ENCODE measurements at regions not wholly inside any gene's neighbourhood (a gene's known extent, or its start where the extent isn't known, plus 50 kb on each side); places are given as distances from the start of the nearest gene placed in this dataset.
"Not testable (repeated sequence)": the region's sequence is repeated elsewhere in the genome, so short reads cannot be mapped to it uniquely, and the experiment has no call there.

GRCh38 chr7:125299003-125299765 lies 369.6 kb upstream of the POT1 start:
- TF ChIP-seq CTCF (IDR thresholded peaks at IDR 0.05) (no peak), POLR2A (IDR thresholded peaks at IDR 0.05) (no peak)
- no peak for DNase-seq (ENCODE audit: low spot score in 2 of 2)
- H3K4me3 ChIP-seq (ENCODE audit: low read depth, poor library complexity, severe bottlenecking): no peak overlapping the region
- intact Hi-C loops (cut with DNase I; ENCODE audit: low total_unique reads): no loop called here
- 92% methylated on average over 17 of the region's 18 CpGs for WGBS, 2 donors

- 44 to 59% methylated on average over 2 of the region's 2 CpGs for WGBS, 2 donors
- TF ChIP-seq POLR2A (IDR thresholded peaks at IDR 0.05) (no peak), CTCF (IDR thresholded peaks at IDR 0.05) (no peak)
- no peak overlapping the region for H3K4me3 ChIP-seq (ENCODE audit: low read depth, poor library complexity, severe bottlenecking)
- intact Hi-C loops (cut with DNase I; ENCODE audit: low total_unique reads): no loop called here
- DNase-seq (ENCODE audit: low spot score in 2 of 2): no peak
Observed at GRCh38 chr7:125279961-125280360, 350.3 kb upstream of the POT1 start.

- TF ChIP-seq POLR2A (IDR thresholded peaks at IDR 0.05) (no peak), CTCF (IDR thresholded peaks at IDR 0.05) (no peak)
- WGBS, 2 donors: 62 to 67% methylated on average over 1 of the region's 1 CpG
- H3K4me3 ChIP-seq (ENCODE audit: low read depth, poor library complexity, severe bottlenecking): no peak overlapping the region
- DNase-seq (ENCODE audit: low spot score in 2 of 2): no peak
- intact Hi-C loops (cut with DNase I; ENCODE audit: low total_unique reads): no loop called here
Observed at GRCh38 chr7:125278318-125278717, 348.7 kb upstream of the POT1 start.

- 86 to 89% methylated on average over 6 of the region's 6 CpGs for WGBS, 2 donors
Observed at GRCh38 chr7:125274742-125275141, 345.1 kb upstream of the POT1 start.

DNA sequence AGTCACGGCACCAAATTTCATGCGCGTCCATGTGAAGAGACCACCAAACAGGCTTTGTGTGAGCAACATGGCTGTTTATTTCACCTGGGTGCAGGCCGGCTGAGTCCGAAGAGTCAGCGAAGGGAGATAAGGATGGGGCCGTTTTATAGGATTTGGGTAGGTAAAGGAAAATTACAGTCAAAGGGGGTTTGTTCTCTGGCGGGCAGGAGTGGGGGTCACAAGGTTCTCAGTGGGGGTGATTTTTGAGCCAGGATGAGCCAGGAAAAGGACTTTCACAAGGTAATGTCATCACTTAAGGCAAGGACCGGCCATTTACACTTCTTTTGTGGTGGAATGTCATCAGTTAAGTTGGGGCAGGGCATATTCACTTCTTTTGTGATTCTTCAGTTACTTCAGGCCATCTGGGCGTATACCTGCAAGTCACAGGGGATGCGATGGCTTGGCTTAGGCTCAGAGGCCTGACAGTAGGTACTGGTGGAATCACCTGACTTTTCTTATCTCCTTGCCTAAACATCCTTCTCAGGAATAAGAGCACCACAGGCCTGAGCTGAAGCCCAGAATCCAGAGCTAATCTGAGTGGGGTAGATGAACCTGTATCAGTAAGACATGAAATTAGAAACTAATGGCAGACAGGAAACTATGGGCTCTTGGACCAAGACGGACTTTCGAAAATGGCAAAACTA lies 334.7 kb upstream of the POT1 start:
- DNase-seq (ENCODE audit: low spot score in 2 of 2); intact Hi-C loops (cut with DNase I; ENCODE audit: low total_unique reads); H3K4me3 ChIP-seq (ENCODE audit: low read depth, poor library complexity, severe bottlenecking): not testable (repeated sequence)
- WGBS, 2 donors: 94 to 95% methylated on average over 13 of the region's 13 CpGs

More at GRCh38 chr7:125274742-125275141, 345.1 kb upstream of the POT1 start:
- H3K4me3 ChIP-seq (ENCODE audit: low read depth, poor library complexity, severe bottlenecking); DNase-seq (ENCODE audit: low spot score in 2 of 2); intact Hi-C loops (cut with DNase I; ENCODE audit: low total_unique reads): not testable (repeated sequence)

- WGBS, 2 donors: 82 to 86% methylated on average over 10 of the region's 10 CpGs
- intact Hi-C loops (cut with DNase I; ENCODE audit: low total_unique reads): not testable (repeated sequence)
Observed at GRCh38 chr7:125258876-125259417, 329.3 kb upstream of the POT1 start.

DNA sequence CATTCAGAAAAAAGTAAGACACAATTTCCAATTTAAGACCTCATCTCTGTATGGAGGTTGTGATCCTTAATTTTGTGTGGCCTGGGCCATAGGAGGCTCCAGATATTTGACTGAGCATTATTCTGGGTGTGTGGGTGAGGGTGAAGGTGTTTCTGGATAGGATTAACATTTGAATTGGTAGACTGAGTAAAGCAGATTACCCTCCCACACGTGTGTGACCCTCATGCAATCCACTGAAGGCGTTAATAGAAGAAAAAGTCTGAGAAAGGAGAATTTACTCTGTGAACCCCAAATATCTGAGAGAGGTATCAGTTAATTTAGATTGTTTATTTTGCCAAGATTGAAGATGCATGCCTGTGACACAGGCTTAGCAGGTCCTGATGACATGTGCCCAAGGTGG lies 328.0 kb upstream of the POT1 start:
- DNase-seq (ENCODE audit: low spot score in 2 of 2): no peak
- H3K4me3 ChIP-seq (ENCODE audit: low read depth, poor library complexity, severe bottlenecking): no peak overlapping the region
- TF ChIP-seq CTCF (IDR thresholded peaks at IDR 0.05) (no peak), POLR2A (IDR thresholded peaks at IDR 0.05) (no peak)
- intact Hi-C loops (cut with DNase I; ENCODE audit: low total_unique reads): no loop called here
- 54 to 55% methylated on average over 2 of the region's 2 CpGs for WGBS, 2 donors

More at GRCh38 chr7:125258876-125259417, 329.3 kb upstream of the POT1 start:
- DNase-seq (ENCODE audit: low spot score in 2 of 2); H3K4me3 ChIP-seq (ENCODE audit: low read depth, poor library complexity, severe bottlenecking): not testable (repeated sequence)
